Fibroblast of lung (primary cell): ENCODE measurements at regions not wholly inside any gene's neighbourhood (a gene's known extent, or its start where the extent isn't known, plus 50 kb on each side); places are given as distances from the start of the nearest gene placed in this dataset.
"Not testable (repeated sequence)": the region's sequence is repeated elsewhere in the genome, so short reads cannot be mapped to it uniquely, and the experiment has no call there.

ENCODE experiments used
- DNase-seq, 2 donors: peaks; one replicate each; pipeline versions ENCODE4 v3.0.0 to v3.0.0-alpha.2; 2010; ENCODE audit warnings: low read depth in 2 of 2
- H2AFZ ChIP-seq: 2 replicates; pipeline ENCODE4 v1.5.1; 2012; ENCODE audit warnings: low read length, control low read depth, inconsistent platforms
- H3K27ac ChIP-seq: 2 replicates; pipeline ENCODE4 v1.5.1; 2011; ENCODE audit warnings: low read length, control low read depth; ENCODE audit not compliant: insufficient read depth
- H3K27me3 ChIP-seq: 2 replicates; pipeline ENCODE4 v1.5.1; 2011; ENCODE audit warnings: mild to moderate bottlenecking, low read length; ENCODE audit not compliant: control insufficient read depth, insufficient read depth
- H3K36me3 ChIP-seq: 2 replicates; pipeline ENCODE4 v1.5.1; 2011; ENCODE audit warnings: low read length; ENCODE audit not compliant: control insufficient read depth, insufficient read depth
- H3K4me1 ChIP-seq: 2 replicates; pipeline ENCODE4 v1.5.1; 2011; ENCODE audit warnings: low read length; ENCODE audit not compliant: control insufficient read depth, insufficient read depth; ENCODE audit errors: extremely low read depth
- H3K4me2 ChIP-seq: 2 replicates; pipeline ENCODE4 v1.5.1; 2011; ENCODE audit warnings: low read length, control low read depth; ENCODE audit not compliant: insufficient read depth; ENCODE audit errors: extremely low read depth
- H3K4me3 ChIP-seq, 4 experiments: fragments of 200-600 bp in 1 of 4; sonication (generic) in 1 of 4; replicated peaks in 1 of 4; 2 replicates each; pipeline ENCODE4 v1.5.1; 2011 to 2016; ENCODE audit warnings: low read length in 4 of 4, low read depth in 3 of 4, mild to moderate bottlenecking in 3 of 4, control low read depth in 2 of 4, inconsistent platforms in 1 of 4, mixed read lengths in 1 of 4; ENCODE audit not compliant: insufficient read depth in 1 of 4; ENCODE audit errors: control extremely low read depth in 1 of 4
- H3K79me2 ChIP-seq: 2 replicates; pipeline ENCODE4 v1.5.1; 2012; ENCODE audit warnings: mild to moderate bottlenecking, low read length, inconsistent platforms; ENCODE audit not compliant: control insufficient read depth, insufficient read depth
- H3K9ac ChIP-seq: 2 replicates; pipeline ENCODE4 v1.5.1; 2011; ENCODE audit warnings: mild to moderate bottlenecking, low read length, control low read depth; ENCODE audit not compliant: insufficient read depth
- H3K9me3 ChIP-seq: 2 replicates; pipeline ENCODE4 v1.5.1; 2012; ENCODE audit warnings: low read depth, low read length; ENCODE audit not compliant: control insufficient read depth, insufficient read depth
- H4K20me1 ChIP-seq: 2 replicates; pipeline ENCODE4 v1.5.1; 2011; ENCODE audit warnings: low read length; ENCODE audit not compliant: control insufficient read depth, insufficient read depth; ENCODE audit errors: extremely low read depth
- CTCF ChIP-seq, 2 donors: IDR thresholded peaks in 1 of 2; conservative IDR thresholded peaks in 1 of 2; 1 replicate in 1 of 2; 2 replicates in 1 of 2; pipeline ENCODE4 v1.5.1; 2011 to 2012; ENCODE audit warnings: low read length in 2 of 2, control low read depth in 1 of 2, inconsistent platforms in 1 of 2, low read depth in 1 of 2, mild to moderate bottlenecking in 1 of 2
- EZH2 ChIP-seq: IDR thresholded peaks from 2 replicates; pipeline ENCODE4 v1.5.1; 2012; ENCODE audit warnings: low read length, control low read depth, mild to moderate bottlenecking; ENCODE audit errors: missing control alignments

DNA sequence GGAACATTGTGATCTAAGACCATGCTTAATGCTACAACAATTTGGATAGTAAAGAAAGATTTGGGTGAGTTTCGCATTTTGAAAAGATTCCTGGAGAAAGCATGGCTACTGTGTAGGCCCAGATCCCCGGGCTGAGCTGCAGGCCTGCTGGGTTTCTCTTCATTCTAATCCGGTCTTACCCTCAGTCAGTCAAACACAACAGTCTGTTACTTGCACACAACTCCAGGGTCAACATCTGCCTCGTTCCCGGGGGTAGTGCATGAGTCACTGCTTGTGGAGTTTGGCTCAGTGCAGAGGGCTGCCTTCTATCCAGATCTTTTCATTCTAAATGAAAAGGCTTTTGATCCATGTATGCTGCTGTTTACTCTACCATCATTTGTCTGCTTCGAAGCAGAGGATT lies 60.4 kb upstream of the SEL1L start:
- Histone ChIP-seq H3K4me3 (no peak overlapping the region), H3K36me3 (no peaks in the 10 kb centered on the region), H3K79me2 (no peaks in the 10 kb centered on the region), H3K27me3 (no peaks in the 10 kb centered on the region), H2AFZ (no peak overlapping the region), H3K4me2 (no peak overlapping the region), H3K4me1 (no peaks in the 10 kb centered on the region), H3K27ac (no peak overlapping the region), H4K20me1 (no peaks in the 10 kb centered on the region), H3K9ac (no peak overlapping the region), H3K9me3 (no peaks in the 10 kb centered on the region)
- no peak for DNase-seq
- TF ChIP-seq CTCF (conservative IDR thresholded peaks at IDR 0.05 in 1 of 2, IDR thresholded peaks at IDR 0.05 in 1 of 2; ENCODE audit: low read depth in 1 of 2, low read length in 2 of 2) (no peak), EZH2 (no peak)

DNA sequence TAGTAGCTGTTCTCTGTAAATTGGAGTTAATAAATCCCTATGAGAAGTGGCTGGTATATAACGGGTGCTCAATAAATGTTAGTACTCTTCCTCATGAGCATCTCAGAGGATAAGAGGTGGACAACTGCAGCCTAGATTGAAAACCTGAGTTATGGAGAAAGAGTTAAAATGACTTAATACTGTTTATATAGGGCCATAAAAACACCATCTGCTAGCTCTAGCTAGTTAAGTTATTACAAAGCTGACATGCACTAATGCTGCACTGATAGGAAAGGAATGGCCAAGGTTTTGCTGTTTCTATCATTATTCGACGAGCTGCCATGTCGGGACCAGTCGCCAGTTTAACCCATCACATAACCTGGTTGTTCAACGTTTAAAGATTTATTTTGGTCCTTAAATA lies 72.0 kb upstream of the SEL1L start:
- Histone ChIP-seq H3K27me3 (no peaks in the 10 kb centered on the region), H3K9ac (no peak overlapping the region), H3K4me3 (no peak overlapping the region), H2AFZ (no peak overlapping the region), H3K79me2 (no peaks in the 10 kb centered on the region), H3K9me3 (no peaks in the 10 kb centered on the region), H3K4me2 (no peak overlapping the region), H3K36me3 (no peaks in the 10 kb centered on the region), H4K20me1 (no peaks in the 10 kb centered on the region), H3K27ac (no peak overlapping the region), H3K4me1 (no peaks in the 10 kb centered on the region)
- TF ChIP-seq EZH2 = no peak
- DNase-seq = no peak

DNA sequence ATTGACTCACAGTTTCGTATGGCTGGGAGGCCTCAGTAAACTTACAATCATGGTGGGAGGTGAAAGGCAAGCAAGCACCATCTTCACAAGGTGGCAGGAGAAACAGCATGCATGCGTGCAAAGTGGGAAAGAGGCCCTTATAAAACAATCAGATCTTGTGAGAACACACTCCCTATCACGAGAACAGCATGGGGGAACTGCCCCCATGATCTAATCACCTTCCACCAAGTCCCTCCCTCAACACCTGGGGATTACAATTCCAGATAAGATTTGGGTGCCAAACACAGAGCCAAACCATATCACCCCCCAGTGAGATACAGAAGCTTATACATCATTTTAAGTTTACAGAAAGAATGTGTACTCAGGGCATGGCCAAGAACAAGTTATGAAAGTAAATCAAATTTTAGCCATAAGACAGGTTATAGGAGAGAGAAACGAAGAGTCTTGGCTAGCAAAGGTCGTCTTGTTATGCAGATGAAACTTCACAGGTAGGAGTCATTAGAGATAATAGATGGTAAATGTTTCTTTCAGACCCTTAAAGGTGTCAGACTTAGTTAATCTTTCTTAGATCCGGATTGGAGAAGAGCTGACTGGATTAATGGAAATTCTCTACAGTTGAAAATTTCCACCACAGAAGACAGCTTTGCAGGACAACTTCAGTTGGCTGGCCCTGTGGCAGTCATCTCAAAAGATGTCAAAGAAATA lies 79.8 kb upstream of the SEL1L start:
- TF ChIP-seq CTCF (conservative IDR thresholded peaks at IDR 0.05 in 1 of 2, IDR thresholded peaks at IDR 0.05 in 1 of 2; ENCODE audit: low read depth in 1 of 2, low read length in 2 of 2) = no peak
- TF ChIP-seq EZH2 = no peak
- no peak overlapping the region for H2AFZ ChIP-seq
- DNase-seq = no peak

DNA sequence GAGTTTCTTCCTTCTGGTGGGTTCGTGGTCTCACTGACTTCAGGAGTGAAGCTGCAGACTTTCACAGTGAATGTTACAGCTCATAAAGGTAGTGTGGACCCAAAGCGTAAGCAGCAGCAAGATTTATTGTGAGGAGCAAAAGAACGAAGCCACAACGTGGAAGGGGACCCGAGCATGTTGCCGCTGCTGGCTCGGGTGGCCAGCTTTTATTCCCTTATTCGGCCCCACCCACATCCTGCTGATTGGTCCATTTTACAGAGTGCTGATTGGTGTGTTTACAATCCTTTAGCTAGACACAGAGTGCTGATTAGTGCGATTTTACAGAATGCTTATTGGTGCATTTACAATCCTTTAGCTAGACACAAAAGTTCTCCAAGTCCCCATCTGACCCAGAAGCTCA lies 80.6 kb upstream of the SEL1L start:
- not testable (repeated sequence) for H3K27ac ChIP-seq, H3K4me2 ChIP-seq, H3K9me3 ChIP-seq, H3K36me3 ChIP-seq, H3K4me1 ChIP-seq, H3K79me2 ChIP-seq, H4K20me1 ChIP-seq, H3K4me3 ChIP-seq, H2AFZ ChIP-seq, H3K9ac ChIP-seq, H3K27me3 ChIP-seq, DNase-seq

More for the DNA sequence above, 79.8 kb upstream of the SEL1L start:
- Histone ChIP-seq H3K4me1 (no peaks in the 10 kb centered on the region), H3K27ac (no peak overlapping the region), H3K4me3 (no peak overlapping the region), H3K36me3 (no peaks in the 10 kb centered on the region), H3K79me2 (no peaks in the 10 kb centered on the region), H3K9me3 (no peaks in the 10 kb centered on the region), H3K27me3 (no peaks in the 10 kb centered on the region), H3K4me2 (no peak overlapping the region), H4K20me1 (no peaks in the 10 kb centered on the region), H3K9ac (no peak overlapping the region)
